ENCODE measurements at regions not wholly inside any gene's neighbourhood (a gene's known extent, or its start where the extent isn't known, plus 50 kb on each side); places are given as distances from the start of the nearest gene placed in this dataset.

- Mint-ChIP-seq H3K9me3 (peaks cover under 1 to 1% of the 10 kb centered on the region in 2 donors), H3K4me1 (no peaks in the 10 kb centered on the region), H3K27ac (no peak overlapping the region), H3K27me3 (no peaks in the 10 kb centered on the region), H3K4me3 (no peak overlapping the region)
- no peak for ATAC-seq
- no peak for DNase-seq
Observed at GRCh38 chr2:78602862-78603261, 422.6 kb upstream of the REG3G start.

GRCh38 chr2:78606895-78607294 is 418.6 kb upstream of the REG3G start:
- DNase-seq (no peak), ATAC-seq (no peak)
- no peaks in the 10 kb centered on the region for H3K27me3 Mint-ChIP-seq
- no peak overlapping the region for H3K4me3 Mint-ChIP-seq
- H3K9me3 Mint-ChIP-seq = peaks cover 3 to 13% of the 10 kb centered on the region in 2 donors
- no peaks in the 10 kb centered on the region for H3K4me1 Mint-ChIP-seq
- H3K27ac Mint-ChIP-seq = no peak overlapping the region

- DNase-seq = no peak
- no peak for ATAC-seq
- Mint-ChIP-seq H3K4me1 (no peaks in the 10 kb centered on the region), H3K27ac (no peak overlapping the region), H3K27me3 (no peaks in the 10 kb centered on the region), H3K9me3 (peaks cover 10 to 17% of the 10 kb centered on the region in 2 donors), H3K4me3 (no peak overlapping the region)
Observed at GRCh38 chr2:78614726-78615125, 410.8 kb upstream of the REG3G start.

- no peak overlapping the region for H3K4me3 Mint-ChIP-seq
- peaks cover 10 to 17% of the 10 kb centered on the region in 2 donors for H3K9me3 Mint-ChIP-seq
- H3K27ac Mint-ChIP-seq = no peak overlapping the region
- H3K27me3 Mint-ChIP-seq = no peaks in the 10 kb centered on the region
- DNase-seq = no peak
- no peak for ATAC-seq
- no peaks in the 10 kb centered on the region for H3K4me1 Mint-ChIP-seq
Observed at GRCh38 chr2:78615956-78616355, 409.5 kb upstream of the REG3G start.

- Mint-ChIP-seq H3K27ac (no peak overlapping the region), H3K4me3 (no peak overlapping the region), H3K4me1 (no peaks in the 10 kb centered on the region), H3K27me3 (no peaks in the 10 kb centered on the region), H3K9me3 (peaks cover 8 to 9% of the 10 kb centered on the region in 2 donors)
- no peak for DNase-seq
- no peak for ATAC-seq
Observed at GRCh38 chr2:78634425-78634824, 391.1 kb upstream of the REG3G start.

- Mint-ChIP-seq H3K27ac (no peak overlapping the region), H3K9me3 (no peaks in the 10 kb centered on the region), H3K4me3 (no peak overlapping the region), H3K27me3 (no peaks in the 10 kb centered on the region), H3K4me1 (no peaks in the 10 kb centered on the region)
- DNase-seq (no peak), ATAC-seq (no peak)
Observed at GRCh38 chr2:78644854-78645253, 380.6 kb upstream of the REG3G start.

- Mint-ChIP-seq H3K27me3 (no peaks in the 10 kb centered on the region), H3K4me1 (no peaks in the 10 kb centered on the region), H3K9me3 (peaks cover 13% of the 10 kb centered on the region in 2 donors), H3K4me3 (no peak overlapping the region), H3K27ac (no peak overlapping the region)
- DNase-seq (no peak), ATAC-seq (no peak)
Observed at GRCh38 chr2:78646533-78647364, 378.8 kb upstream of the REG3G start.

- H3K27me3 Mint-ChIP-seq = no peaks in the 10 kb centered on the region
- DNase-seq (no peak), ATAC-seq (no peak)
- H3K9me3 Mint-ChIP-seq = peaks cover 13 to 21% of the 10 kb centered on the region in 2 donors
- no peak overlapping the region for H3K4me3 Mint-ChIP-seq
- H3K4me1 Mint-ChIP-seq = no peaks in the 10 kb centered on the region
- no peak overlapping the region for H3K27ac Mint-ChIP-seq
Observed at GRCh38 chr2:78648558-78648957, 376.9 kb upstream of the REG3G start.

GRCh38 chr2:78654941-78655340 is 370.6 kb upstream of the REG3G start:
- H3K9me3 Mint-ChIP-seq = peaks cover 46 to 57% of the 10 kb centered on the region in 2 donors
- DNase-seq (no peak), ATAC-seq (no peak)
- no peak overlapping the region for H3K27ac Mint-ChIP-seq
- H3K4me3 Mint-ChIP-seq = no peak overlapping the region
- H3K27me3 Mint-ChIP-seq = no peaks in the 10 kb centered on the region
- no peaks in the 10 kb centered on the region for H3K4me1 Mint-ChIP-seq

GRCh38 chr2:78676921-78677696 is 348.4 kb upstream of the REG3G start:
- H3K27ac Mint-ChIP-seq = no peak overlapping the region
- DNase-seq (no peak), ATAC-seq (no peak)
- no peaks in the 10 kb centered on the region for H3K4me1 Mint-ChIP-seq
- no peak overlapping the region for H3K4me3 Mint-ChIP-seq
- H3K9me3 Mint-ChIP-seq = peaks cover 0 to 4% of the 10 kb centered on the region in 2 donors
- H3K27me3 Mint-ChIP-seq = no peaks in the 10 kb centered on the region

GRCh38 chr2:78677774-78678173 is 347.7 kb upstream of the REG3G start:
- H3K9me3 Mint-ChIP-seq = peaks cover 0 to 6% of the 10 kb centered on the region in 2 donors
- DNase-seq (no peak), ATAC-seq (no peak)
- H3K4me1 Mint-ChIP-seq = no peaks in the 10 kb centered on the region
- H3K27me3 Mint-ChIP-seq = no peaks in the 10 kb centered on the region
- no peak overlapping the region for H3K4me3 Mint-ChIP-seq
- no peak overlapping the region for H3K27ac Mint-ChIP-seq

- H3K27ac Mint-ChIP-seq = no peak overlapping the region
- no peaks in the 10 kb centered on the region for H3K4me1 Mint-ChIP-seq
- H3K27me3 Mint-ChIP-seq = no peaks in the 10 kb centered on the region
- DNase-seq = no peak
- ATAC-seq = no peak
- peaks cover 13 to 17% of the 10 kb centered on the region in 2 donors for H3K9me3 Mint-ChIP-seq
- H3K4me3 Mint-ChIP-seq = no peak overlapping the region
Observed at GRCh38 chr2:78681386-78681785, 344.1 kb upstream of the REG3G start.

GRCh38 chr2:78682781-78683180 is 342.7 kb upstream of the REG3G start:
- Mint-ChIP-seq H3K4me3 (no peak overlapping the region), H3K9me3 (peaks cover 13 to 27% of the 10 kb centered on the region in 2 donors), H3K4me1 (no peaks in the 10 kb centered on the region), H3K27me3 (no peaks in the 10 kb centered on the region), H3K27ac (no peak overlapping the region)
- ATAC-seq = no peak
- no peak for DNase-seq

- no peak for ATAC-seq
- Mint-ChIP-seq H3K4me3 (no peak overlapping the region), H3K9me3 (peaks cover 21 to 39% of the 10 kb centered on the region in 2 donors), H3K27me3 (no peaks in the 10 kb centered on the region), H3K4me1 (no peaks in the 10 kb centered on the region), H3K27ac (no peak overlapping the region)
- no peak for DNase-seq
Observed at GRCh38 chr2:78686625-78687153, 338.8 kb upstream of the REG3G start.

GRCh38 chr2:78699696-78700095 is 325.8 kb upstream of the REG3G start:
- H3K4me3 Mint-ChIP-seq = no peak overlapping the region
- no peak overlapping the region for H3K27ac Mint-ChIP-seq
- H3K27me3 Mint-ChIP-seq = no peaks in the 10 kb centered on the region
- ATAC-seq = no peak
- no peaks in the 10 kb centered on the region for H3K4me1 Mint-ChIP-seq
- H3K9me3 Mint-ChIP-seq = no peaks in the 10 kb centered on the region
- no peak for DNase-seq

- no peak for ATAC-seq
- no peaks in the 10 kb centered on the region for H3K4me1 Mint-ChIP-seq
- H3K9me3 Mint-ChIP-seq = no peaks in the 10 kb centered on the region
- H3K27ac Mint-ChIP-seq = no peak overlapping the region
- DNase-seq = no peak
- H3K27me3 Mint-ChIP-seq = no peaks in the 10 kb centered on the region
- H3K4me3 Mint-ChIP-seq = no peak overlapping the region
Observed at GRCh38 chr2:78701546-78701945, 324.0 kb upstream of the REG3G start.
